Renal pelvis (tissue), 1 donor: ENCODE measurements at regions not wholly inside any gene's neighbourhood (a gene's known extent, or its start where the extent isn't known, plus 50 kb on each side); places are given as distances from the start of the nearest gene placed in this dataset.
"Not testable (repeated sequence)": the region's sequence is repeated elsewhere in the genome, so short reads cannot be mapped to it uniquely, and the experiment has no call there.

Experiments
- DNase-seq: peaks from one replicate; pipeline ENCODE4 v3.0.0-alpha.2; 2013

- no peak for DNase-seq
These were observed 177.5 kb upstream of the RTL1 start for GRCh38 chr14:101080922-101081593.

GRCh38 chr14:101082036-101082435 is 178.5 kb upstream of the RTL1 start:
- DNase-seq: no peak

- no peak for DNase-seq
These were observed 179.2 kb upstream of the RTL1 start for GRCh38 chr14:101082436-101083384.

GRCh38 chr14:101083564-101084435 is 180.3 kb upstream of the RTL1 start:
- no peak for DNase-seq

- DNase-seq: no peak
These were observed 180.9 kb upstream of the RTL1 start for GRCh38 chr14:101084436-101084826.

- DNase-seq: no peak
These were observed 183.4 kb upstream of the RTL1 start for GRCh38 chr14:101086926-101087325.

GRCh38 chr14:101087614-101088394 is 184.3 kb upstream of the RTL1 start:
- DNase-seq: no peak

- DNase-seq: no peak
These were observed 184.8 kb upstream of the RTL1 start for GRCh38 chr14:101088395-101088667.

- DNase-seq: no peak
These were observed 185.2 kb upstream of the RTL1 start for GRCh38 chr14:101088714-101089113.

- DNase-seq: not testable (repeated sequence)
These were observed 187.0 kb upstream of the RTL1 start for GRCh38 chr14:101090478-101090877.

- DNase-seq: no peak
These were observed 187.5 kb upstream of the RTL1 start for GRCh38 chr14:101090976-101091375.

- not testable (repeated sequence) for DNase-seq
These were observed 191.4 kb upstream of the RTL1 start for GRCh38 chr14:101094916-101095315.

GRCh38 chr14:101096551-101096950 is 193.0 kb upstream of the RTL1 start:
- DNase-seq: no peak

- DNase-seq: no peak
These were observed 193.7 kb upstream of the RTL1 start for GRCh38 chr14:101097109-101097793.

GRCh38 chr14:101098177-101098576 is 194.7 kb upstream of the RTL1 start:
- no peak for DNase-seq

- no peak for DNase-seq
These were observed 195.1 kb upstream of the RTL1 start for GRCh38 chr14:101098641-101099040.

- DNase-seq: no peak
These were observed 198.0 kb upstream of the RTL1 start for GRCh38 chr14:101101456-101102056.

- no peak for DNase-seq
These were observed 199.4 kb upstream of the RTL1 start for GRCh38 chr14:101102875-101103274.

- DNase-seq: no peak
These were observed 199.9 kb upstream of the RTL1 start for GRCh38 chr14:101103321-101103901.

GRCh38 chr14:101104485-101104884 is 201.0 kb upstream of the RTL1 start:
- DNase-seq: no peak
